GM21737 (cell line): ENCODE measurements at regions not wholly inside any gene's neighbourhood (a gene's known extent, or its start where the extent isn't known, plus 50 kb on each side); places are given as distances from the start of the nearest gene placed in this dataset.
"Not testable (repeated sequence)": the region's sequence is repeated elsewhere in the genome, so short reads cannot be mapped to it uniquely, and the experiment has no call there.

Experiments used
- ATAC-seq: cut with Tn5 transposase; IDR thresholded peaks from one replicate; pipeline ENCODE4 v1.9.1; 2021; ENCODE audit warnings: mild to moderate bottlenecking, moderate library complexity; ENCODE audit not compliant: unreplicated experiment

GRCh38 chr12:46554460-46554859 is 181.9 kb upstream of the SLC38A2 start:
- no peak for ATAC-seq

DNA sequence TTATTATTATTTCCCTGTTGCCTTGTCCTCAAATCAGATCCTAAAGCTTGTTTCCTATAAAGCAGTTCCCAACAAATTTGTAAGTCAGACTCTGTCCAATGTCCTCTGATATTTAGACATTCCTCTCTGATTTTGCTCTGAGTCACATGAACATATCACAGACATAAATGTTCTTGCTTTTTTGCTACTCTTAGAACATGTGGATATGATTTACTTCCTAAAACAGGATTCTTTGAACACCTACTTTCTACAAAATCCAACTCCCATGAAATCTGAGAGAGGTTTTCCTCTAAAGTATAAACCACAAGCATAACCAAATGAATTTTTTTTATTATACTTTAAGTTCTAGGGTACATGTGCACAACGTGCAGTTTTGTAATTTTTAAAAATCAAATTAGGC is 181.3 kb upstream of the SLC38A2 start:
- ATAC-seq: no peak

DNA sequence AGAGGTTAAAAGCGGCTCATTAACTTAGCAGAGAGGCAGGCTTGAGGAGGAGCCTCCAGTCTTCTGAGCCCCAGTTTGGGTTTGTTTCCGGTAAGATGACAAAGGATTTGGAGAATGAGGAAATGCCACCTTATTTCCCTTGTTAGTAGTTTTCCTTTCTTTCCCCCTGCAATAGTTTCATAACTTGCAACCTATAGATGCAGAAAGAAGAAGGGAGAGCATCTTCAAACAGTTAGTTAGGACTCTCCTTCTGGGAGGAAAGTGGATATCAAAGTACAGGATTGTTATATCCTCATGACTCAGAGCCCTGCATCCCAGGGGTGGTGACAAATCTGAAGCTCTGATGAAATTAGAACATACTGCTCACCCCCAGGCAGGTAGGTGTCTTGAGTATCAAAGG is 180.7 kb upstream of the SLC38A2 start:
- no peak for ATAC-seq

DNA sequence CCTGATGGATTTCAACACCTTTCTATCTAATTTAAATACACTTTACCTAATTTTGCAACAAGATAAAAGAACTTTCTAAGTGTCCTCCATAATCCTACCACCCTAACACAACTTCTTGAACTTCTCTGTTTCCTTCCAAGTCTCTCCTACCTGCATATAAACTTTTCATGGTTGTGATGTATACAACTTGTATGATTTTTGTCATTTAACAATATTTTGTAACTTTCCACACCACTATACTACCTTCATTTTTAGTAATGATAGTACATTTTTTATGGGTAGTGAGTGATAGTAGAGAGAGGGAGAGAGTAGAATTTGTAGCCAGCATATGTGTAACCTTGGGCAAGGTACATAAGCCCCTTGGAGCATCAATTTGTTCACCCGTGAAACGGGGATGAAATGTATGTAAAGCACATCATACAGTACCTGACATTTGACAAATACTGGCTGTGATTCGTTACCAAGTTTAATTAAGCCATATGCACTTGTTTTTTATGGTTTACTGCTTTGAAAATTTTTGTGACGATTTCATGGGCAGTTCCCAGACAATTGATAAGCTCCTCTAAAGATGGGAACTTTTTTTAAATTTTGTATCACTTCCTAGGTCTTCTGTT is 177.8 kb upstream of the SLC38A2 start:
- ATAC-seq: no peak

DNA sequence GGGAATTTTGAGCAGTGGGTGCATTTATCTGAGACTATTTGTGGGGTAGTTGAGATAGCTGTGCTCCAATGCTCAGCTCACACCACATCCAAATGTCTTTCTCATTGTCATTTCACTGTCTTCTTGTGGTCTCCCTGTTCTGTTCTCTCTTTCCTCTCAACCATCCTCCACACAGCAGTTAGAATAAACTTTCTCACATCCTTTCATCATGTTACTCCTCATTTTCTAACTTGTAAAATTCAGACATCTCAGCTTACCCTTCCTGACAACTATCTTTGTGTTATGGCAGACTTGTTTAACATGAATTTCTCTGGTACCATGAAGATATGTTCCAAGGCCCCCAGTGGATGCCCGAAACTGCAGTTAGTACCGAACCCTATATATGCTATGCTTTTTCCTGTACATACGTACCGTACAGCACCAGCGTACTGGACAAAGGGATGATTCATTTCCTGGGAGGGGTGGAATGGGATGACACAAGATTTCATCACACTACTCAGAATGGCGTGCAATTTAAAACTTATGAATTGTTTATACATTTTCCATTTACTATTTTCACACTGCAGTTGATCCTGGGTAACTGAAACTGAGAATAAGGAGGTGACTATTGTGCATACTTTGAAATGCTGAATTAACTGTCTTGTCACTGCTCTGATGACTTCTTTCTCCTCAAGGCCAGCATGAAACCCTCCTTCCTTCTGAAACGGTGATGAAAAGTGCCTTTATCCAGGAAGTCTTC is 177.1 kb upstream of the SLC38A2 start:
- ATAC-seq: no peak

DNA sequence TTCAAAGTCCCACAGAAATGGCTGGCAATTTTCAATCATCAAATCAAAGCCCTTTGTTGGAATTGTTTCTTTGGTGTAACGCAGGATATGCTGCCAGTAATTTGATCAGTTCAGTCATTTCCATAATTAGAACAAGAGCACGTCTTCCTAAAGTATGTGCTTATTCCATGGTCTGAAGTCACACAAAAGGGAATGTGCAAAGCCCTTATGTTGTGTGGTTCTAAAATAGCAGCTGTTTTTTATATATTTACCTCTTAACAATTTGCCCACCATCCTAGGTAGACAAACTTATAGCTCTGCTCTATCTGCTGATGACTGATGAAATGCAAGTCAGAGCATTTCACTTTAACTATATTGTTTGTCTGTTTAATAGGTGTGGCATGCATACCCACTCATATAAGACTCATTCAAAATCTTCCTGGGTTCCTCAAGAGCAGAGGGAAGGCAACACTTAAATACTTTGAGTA is 176.1 kb upstream of the SLC38A2 start:
- no peak for ATAC-seq

DNA sequence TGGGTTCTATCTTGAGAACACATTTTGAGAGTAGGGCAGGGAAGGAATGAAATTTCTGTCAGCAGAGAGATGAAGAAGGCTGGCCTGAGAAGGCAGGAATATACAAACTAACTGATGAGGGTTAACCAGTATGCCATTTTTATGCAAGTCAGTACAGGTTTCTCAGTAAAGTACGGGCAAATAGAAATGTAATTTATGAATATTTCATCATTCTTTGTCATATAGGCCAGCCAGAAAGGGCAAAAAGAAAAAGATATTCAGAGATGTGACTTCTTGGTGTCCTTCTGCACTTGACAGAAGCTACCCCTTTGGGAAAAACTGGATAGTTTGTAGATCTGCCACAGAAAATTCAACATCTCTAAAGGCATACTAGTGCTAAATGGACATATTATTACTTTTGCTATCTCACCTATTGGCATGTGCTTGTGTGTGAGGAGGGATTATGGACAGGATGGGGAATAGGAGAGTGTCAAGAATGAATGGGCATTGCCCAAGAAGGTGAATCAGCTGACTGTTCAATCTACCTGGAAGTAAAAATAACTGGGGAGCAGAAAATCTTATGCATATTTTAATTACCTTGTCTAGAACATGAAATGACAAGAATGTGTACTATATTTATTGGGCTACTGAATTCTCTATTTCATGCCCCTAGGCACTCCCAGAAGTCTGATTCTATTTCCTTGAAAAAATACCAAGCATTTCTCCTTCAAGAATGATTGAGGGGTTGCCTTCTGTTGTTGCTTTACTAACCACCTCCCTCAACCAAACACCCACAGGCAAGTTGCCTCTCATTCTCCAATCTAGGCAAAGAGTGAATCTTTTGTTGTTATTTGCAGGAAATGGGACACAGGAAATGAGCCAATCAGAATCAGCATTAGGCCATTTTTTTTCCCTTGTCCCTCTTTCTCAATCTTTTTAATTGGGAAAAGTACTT is 175.1 kb upstream of the SLC38A2 start:
- ATAC-seq: no peak

- ATAC-seq: peak; percentile 83
These were observed 174.2 kb upstream of the SLC38A2 start for GRCh38 chr12:46546634-46547273.

GRCh38 chr12:46543378-46543795 is 170.8 kb upstream of the SLC38A2 start:
- ATAC-seq: not testable (repeated sequence)

DNA sequence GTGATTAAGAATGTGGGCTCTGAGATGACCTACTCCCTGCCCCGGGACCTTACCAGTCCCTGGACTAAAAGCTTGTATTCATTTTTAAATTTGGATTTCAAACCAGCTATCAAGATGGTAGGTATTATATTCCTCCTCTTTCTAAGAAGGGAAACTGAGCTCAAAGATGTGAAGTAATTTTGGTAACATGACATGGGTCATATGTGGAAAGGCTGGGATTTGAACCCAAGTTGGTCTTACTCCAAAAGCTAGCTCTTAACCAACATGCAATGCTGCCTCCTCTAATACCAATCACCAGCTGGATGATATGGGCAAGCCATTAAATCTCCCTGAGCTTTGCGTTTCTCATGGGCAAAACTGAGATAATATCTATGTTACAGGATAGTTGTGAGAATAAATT is 166.4 kb upstream of the SLC38A2 start:
- no peak for ATAC-seq

DNA sequence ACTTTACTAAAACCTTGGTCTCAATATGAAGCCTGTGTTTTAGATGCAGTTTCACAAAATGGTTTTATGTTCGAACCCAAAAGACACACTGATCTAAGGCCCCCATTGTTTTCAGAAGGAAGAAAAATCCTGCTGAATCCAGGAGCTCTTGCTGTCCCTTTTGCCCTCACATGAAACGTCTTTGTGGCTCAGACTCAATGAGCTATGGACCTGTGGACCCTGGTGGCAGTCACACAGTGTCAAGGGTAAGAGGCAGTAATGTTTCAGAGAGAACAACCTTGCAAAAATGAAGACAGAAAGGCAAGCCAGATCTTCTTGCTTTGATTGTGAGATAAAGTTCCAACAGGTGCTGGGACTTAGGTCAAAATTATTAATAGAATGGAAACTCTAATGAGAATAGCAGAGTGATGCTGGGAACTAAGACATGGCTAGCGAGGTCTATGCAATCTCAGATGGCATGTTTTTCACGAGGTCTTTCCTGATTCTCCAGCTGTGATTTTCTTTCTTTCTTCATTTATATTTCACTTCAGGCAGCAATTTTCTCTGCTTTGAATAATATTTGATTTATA is 164.9 kb upstream of the SLC38A2 start:
- ATAC-seq: no peak

DNA sequence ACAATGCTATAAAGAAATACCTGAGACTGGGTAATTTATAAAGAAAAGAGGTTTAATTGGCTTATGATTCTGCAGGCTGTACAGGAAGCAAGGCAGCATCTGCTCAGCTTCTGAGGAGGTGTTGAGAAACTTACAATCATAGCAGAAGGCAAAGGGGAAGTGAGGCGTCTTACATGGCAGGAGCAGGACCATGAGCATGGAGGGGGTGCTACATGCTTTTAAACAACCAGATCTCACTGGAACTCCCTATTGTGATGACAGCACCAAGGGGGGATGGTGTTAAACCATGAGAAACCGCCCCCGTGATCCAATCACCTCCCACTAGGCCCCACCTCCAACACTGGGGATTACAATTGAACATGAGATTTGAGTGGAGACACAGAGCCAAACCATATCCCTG is 163.7 kb upstream of the SLC38A2 start:
- ATAC-seq: not testable (repeated sequence)

- ATAC-seq: no peak
These were observed 163.3 kb upstream of the SLC38A2 start for GRCh38 chr12:46535907-46536306.

DNA sequence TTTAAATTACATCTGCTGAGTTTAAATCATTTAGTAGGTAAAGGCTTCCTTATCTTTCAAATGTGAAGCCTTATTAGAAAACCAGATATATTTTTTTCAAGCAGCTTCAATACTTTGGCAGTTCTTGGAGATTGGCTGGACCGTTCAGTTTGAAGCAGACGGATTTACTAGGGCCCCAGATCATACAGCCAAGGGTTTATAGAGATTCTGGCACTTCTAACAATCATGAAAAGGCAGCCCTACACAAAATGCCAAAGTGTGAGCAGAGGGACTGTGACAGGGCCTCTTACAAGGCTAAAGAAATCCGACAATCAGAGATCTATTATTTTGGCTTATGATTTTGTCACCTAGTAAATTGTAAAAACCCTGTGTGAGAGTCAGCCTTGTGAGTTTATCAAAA is 162.8 kb upstream of the SLC38A2 start:
- no peak for ATAC-seq

- no peak for ATAC-seq
These were observed 161.8 kb upstream of the SLC38A2 start for GRCh38 chr12:46534327-46534840.

DNA sequence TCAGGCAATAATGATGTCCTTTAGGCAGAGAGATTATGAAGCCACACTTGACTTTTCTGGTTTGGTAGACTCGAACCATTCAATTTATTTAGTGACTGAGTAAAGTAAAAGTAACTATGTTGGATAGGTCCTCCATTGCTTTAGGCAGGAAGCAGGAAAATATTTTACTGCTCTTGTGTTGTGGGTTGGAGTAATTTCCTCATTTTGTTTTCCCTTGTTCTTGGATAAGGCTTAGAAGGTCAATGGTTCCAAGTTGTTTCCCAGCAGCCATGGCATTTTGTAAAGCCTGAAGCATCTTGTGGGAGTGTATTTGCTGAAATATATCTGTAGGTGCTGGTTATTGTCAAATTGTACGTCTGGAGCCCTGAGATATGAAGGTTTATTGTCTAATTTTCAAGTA is 161.2 kb upstream of the SLC38A2 start:
- no peak for ATAC-seq

- ATAC-seq: no peak
These were observed 159.2 kb upstream of the SLC38A2 start for GRCh38 chr12:46531804-46532203.

DNA sequence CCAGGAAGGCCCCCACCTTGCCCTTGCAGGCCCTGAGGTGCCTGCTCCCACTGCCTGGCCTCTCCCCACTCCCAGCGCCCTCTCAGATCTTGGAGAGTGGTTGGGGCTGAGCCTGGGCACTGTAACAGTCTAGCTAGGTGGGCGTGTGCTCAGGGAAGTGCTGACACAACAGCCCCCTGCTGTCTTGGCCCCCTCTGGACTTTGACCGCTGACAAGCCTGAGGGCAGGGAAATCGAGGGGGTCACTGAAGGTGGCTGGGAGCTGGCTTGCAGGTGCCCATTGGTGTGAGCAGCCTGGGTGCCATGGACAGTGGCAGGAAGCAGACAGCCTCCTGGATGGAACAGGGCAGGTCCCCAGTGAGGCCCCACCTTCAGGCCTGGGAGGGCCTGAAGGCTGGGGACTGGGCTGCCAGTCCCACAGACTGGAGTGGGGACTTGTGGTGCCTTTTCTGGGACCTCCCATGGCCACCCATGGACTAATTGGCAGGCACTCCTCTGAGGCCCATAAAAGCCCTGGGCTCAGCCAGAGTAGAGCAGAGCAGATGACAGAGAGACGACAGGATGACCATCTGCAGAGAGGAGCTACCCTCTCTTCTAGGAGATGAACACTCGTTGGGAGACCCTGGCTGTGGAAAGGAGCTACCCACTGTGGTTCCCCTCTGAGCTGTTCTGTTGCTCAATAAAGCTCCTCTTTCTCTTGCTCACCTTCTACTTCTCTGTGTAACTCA is 158.6 kb upstream of the SLC38A2 start:
- ATAC-seq: no peak

GRCh38 chr12:46530373-46531056 is 157.9 kb upstream of the SLC38A2 start:
- ATAC-seq: no peak
